HepG2 (cell line): ENCODE measurements at regions not wholly inside any gene's neighbourhood (a gene's known extent, or its start where the extent isn't known, plus 50 kb on each side); places are given as distances from the start of the nearest gene placed in this dataset.
A peak's percentile ranks its signal among the peaks of the same experiment; 100 is the strongest.

Experiments used
- ARID5B ChIP-seq: IDR thresholded peaks from 2 replicates; pipeline ENCODE4 v1.4.0; 2020; ENCODE audit warnings: mild to moderate bottlenecking, missing genetic modification reagents
- CERS6 ChIP-seq: sonication (generic); formaldehyde crosslinking; IDR thresholded peaks from 2 replicates; pipeline ENCODE4 v1.5.0; 2020; ENCODE audit warnings: missing genetic modification reagents
- FOXK1 ChIP-seq: sonication (generic); formaldehyde crosslinking; IDR thresholded peaks from 2 replicates; pipeline ENCODE4 v1.4.0; 2020; ENCODE audit warnings: low read depth, missing genetic modification reagents, borderline replicate concordance
- MTA1 ChIP-seq: sonication (generic); formaldehyde crosslinking; IDR thresholded peaks from 2 replicates; pipeline ENCODE4 v1.4.0; 2020; ENCODE audit warnings: missing genetic modification reagents, mild to moderate bottlenecking, borderline replicate concordance
- NCOA2 ChIP-seq: sonication (generic); formaldehyde crosslinking; IDR thresholded peaks from 2 replicates; pipeline ENCODE4 v1.8.0; 2022; ENCODE audit warnings: inconsistent platforms
- NCOA5 ChIP-seq: sonication (generic); formaldehyde crosslinking; IDR thresholded peaks from 2 replicates; pipeline ENCODE4 v1.4.0; 2020; ENCODE audit warnings: missing genetic modification reagents
- PHF20 ChIP-seq: sonication (generic); formaldehyde crosslinking; IDR thresholded peaks from 2 replicates; pipeline ENCODE4 v1.5.0; 2020; ENCODE audit warnings: mild to moderate bottlenecking, missing genetic modification reagents
- PLSCR1 ChIP-seq: sonication (generic); formaldehyde crosslinking; IDR thresholded peaks from 2 replicates; pipeline ENCODE4 v1.5.0; 2020; ENCODE audit warnings: missing genetic modification reagents, mild to moderate bottlenecking, borderline replicate concordance
- RBFOX2 ChIP-seq: fragments of 200-400 bp; formaldehyde crosslinking; IDR thresholded peaks from 2 replicates; pipeline ENCODE4 v1.6.1; 2017; ENCODE audit warnings: low read depth, mild to moderate bottlenecking, low read length
- THAP8 ChIP-seq: sonication (generic); formaldehyde crosslinking; IDR thresholded peaks from 2 replicates; pipeline ENCODE4 v1.5.1; 2020; ENCODE audit warnings: missing genetic modification reagents, mild to moderate bottlenecking, borderline replicate concordance
- TOPORS ChIP-seq: sonication (generic); formaldehyde crosslinking; IDR thresholded peaks from 2 replicates; pipeline ENCODE4 v1.8.0; 2023; ENCODE audit warnings: mild to moderate bottlenecking, missing genetic modification reagents
- USF2 ChIP-seq, 2 experiments: sonication (generic) in 1 of 2; formaldehyde crosslinking in 1 of 2; IDR thresholded peaks; 2 replicates each; pipeline versions ENCODE4 v1.5.1 to v1.6.1; 2011 to 2020; ENCODE audit warnings: borderline replicate concordance in 1 of 2, low read depth in 1 of 2, low read length in 1 of 2, mild to moderate bottlenecking in 1 of 2, missing genetic modification reagents in 1 of 2, moderate library complexity in 1 of 2
- ZNF282 ChIP-seq: fragments of 450-650 bp; IDR thresholded peaks from 2 replicates; pipeline ENCODE4 v1.6.1; 2018; ENCODE audit not compliant: partially characterized antibody
- ZNF34 ChIP-seq: sonication (generic); formaldehyde crosslinking; IDR thresholded peaks from 2 replicates; pipeline ENCODE4 v1.4.0; 2020; ENCODE audit warnings: mild to moderate bottlenecking, missing genetic modification reagents, borderline replicate concordance
- ZNF577 ChIP-seq: sonication (generic); formaldehyde crosslinking; IDR thresholded peaks from 2 replicates; pipeline ENCODE4 v1.4.0; 2020; ENCODE audit warnings: mild to moderate bottlenecking, low read depth, missing genetic modification reagents, borderline replicate concordance
- ZNF597 ChIP-seq: sonication (generic); formaldehyde crosslinking; IDR thresholded peaks from 2 replicates; pipeline ENCODE4 v1.5.0; 2020; ENCODE audit warnings: missing genetic modification reagents
- ZNF652 ChIP-seq: IDR thresholded peaks from 2 replicates; pipeline ENCODE4 v1.6.1; 2016; ENCODE audit warnings: low read depth, borderline replicate concordance
- ZNF773 ChIP-seq: sonication (generic); formaldehyde crosslinking; IDR thresholded peaks from 2 replicates; pipeline ENCODE4 v1.4.0; 2020; ENCODE audit warnings: missing genetic modification reagents, borderline replicate concordance

- TF ChIP-seq USF2 (IDR thresholded peaks at IDR 0.05; ENCODE audit: low read depth, low read length) = no peak
- TF ChIP-seq USF2 (CRISPR knock-in tag; IDR thresholded peaks at IDR 0.05; ENCODE audit: borderline replicate concordance) = no peak
- no peak for TF ChIP-seq ZNF577 (CRISPR knock-in tag)
- TF ChIP-seq CERS6 (CRISPR knock-in tag) = no peak
- no peak for TF ChIP-seq ZNF34
- TF ChIP-seq ZNF652 = no peak
- no peak for TF ChIP-seq ZNF282
- no peak for TF ChIP-seq PHF20 (CRISPR knock-in tag)
- TF ChIP-seq ZNF597 (CRISPR knock-in tag) = no peak
- no peak for TF ChIP-seq FOXK1
- TF ChIP-seq MTA1 (CRISPR knock-in tag) = no peak
- TF ChIP-seq ZNF773 = no peak
- no peak for TF ChIP-seq TOPORS (CRISPR knock-in tag)
- no peak for TF ChIP-seq NCOA5
- peak; percentile 46; the same call in 1 of the 2 replicates for TF ChIP-seq ARID5B
- no peak for TF ChIP-seq RBFOX2
- peak; percentile 46; the same call in 1 of the 2 replicates for TF ChIP-seq NCOA2 (CRISPR knock-in tag)
- TF ChIP-seq THAP8 (CRISPR knock-in tag) = no peak
- no peak for TF ChIP-seq PLSCR1 (CRISPR knock-in tag)
These were observed 86.0 kb downstream of the ALDH8A1 start (continued) for GRCh38 chr6:134863763-134864510.
